Lower leg skin (tissue), 3 donors: ENCODE measurements at regions not wholly inside any gene's neighbourhood (a gene's known extent, or its start where the extent isn't known, plus 50 kb on each side); places are given as distances from the start of the nearest gene placed in this dataset.
"Not testable (repeated sequence)": the region's sequence is repeated elsewhere in the genome, so short reads cannot be mapped to it uniquely, and the experiment has no call there.

Experiments
- POLR2A ChIP-seq, 2 donors: fragments of 450-650 bp; IDR thresholded peaks; one replicate each; pipeline ENCODE4 v1.6.1; 2016 to 2017; ENCODE audit warnings: antibody characterized with exemption in 2 of 2, mild to moderate bottlenecking in 1 of 2, moderate library complexity in 1 of 2
- TF ChIP-seq, protein P1 (sequence below), 3 donors: fragments of 450-650 bp; IDR thresholded peaks; one replicate each; pipeline ENCODE4 v1.5.1; 2016; ENCODE audit warnings: antibody characterized with exemption in 3 of 3, mild to moderate bottlenecking in 3 of 3, moderate library complexity in 2 of 3

DNA sequence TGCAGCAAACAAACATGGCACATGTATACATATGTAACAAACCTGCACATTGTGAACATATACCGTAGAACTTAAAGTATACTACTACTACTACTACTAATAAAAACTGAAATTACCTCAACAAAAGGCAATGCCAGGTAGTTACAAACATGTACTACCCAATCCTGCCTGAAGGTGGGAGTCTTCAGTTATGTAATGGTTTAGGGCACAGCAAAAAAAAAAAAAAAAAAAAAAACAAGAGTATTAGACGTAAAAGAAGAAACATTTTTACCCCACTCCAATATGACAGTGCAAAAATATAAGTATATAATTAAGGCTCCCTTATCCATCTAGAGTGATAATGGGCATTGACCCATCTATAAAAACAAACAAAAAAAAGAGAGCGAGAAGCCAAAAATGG, 296.6 kb downstream of the ZNF37A start:
- TF ChIP-seq, protein P1, sequence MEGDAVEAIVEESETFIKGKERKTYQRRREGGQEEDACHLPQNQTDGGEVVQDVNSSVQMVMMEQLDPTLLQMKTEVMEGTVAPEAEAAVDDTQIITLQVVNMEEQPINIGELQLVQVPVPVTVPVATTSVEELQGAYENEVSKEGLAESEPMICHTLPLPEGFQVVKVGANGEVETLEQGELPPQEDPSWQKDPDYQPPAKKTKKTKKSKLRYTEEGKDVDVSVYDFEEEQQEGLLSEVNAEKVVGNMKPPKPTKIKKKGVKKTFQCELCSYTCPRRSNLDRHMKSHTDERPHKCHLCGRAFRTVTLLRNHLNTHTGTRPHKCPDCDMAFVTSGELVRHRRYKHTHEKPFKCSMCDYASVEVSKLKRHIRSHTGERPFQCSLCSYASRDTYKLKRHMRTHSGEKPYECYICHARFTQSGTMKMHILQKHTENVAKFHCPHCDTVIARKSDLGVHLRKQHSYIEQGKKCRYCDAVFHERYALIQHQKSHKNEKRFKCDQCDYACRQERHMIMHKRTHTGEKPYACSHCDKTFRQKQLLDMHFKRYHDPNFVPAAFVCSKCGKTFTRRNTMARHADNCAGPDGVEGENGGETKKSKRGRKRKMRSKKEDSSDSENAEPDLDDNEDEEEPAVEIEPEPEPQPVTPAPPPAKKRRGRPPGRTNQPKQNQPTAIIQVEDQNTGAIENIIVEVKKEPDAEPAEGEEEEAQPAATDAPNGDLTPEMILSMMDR (IDR thresholded peaks at IDR 0.05) = not testable (repeated sequence)
- not testable (repeated sequence) for TF ChIP-seq POLR2A (IDR thresholded peaks at IDR 0.05)
